Psoas muscle (tissue), 7 donors: ENCODE measurements at regions not wholly inside any gene's neighbourhood (a gene's known extent, or its start where the extent isn't known, plus 50 kb on each side); places are given as distances from the start of the nearest gene placed in this dataset.
"Not testable (repeated sequence)": the region's sequence is repeated elsewhere in the genome, so short reads cannot be mapped to it uniquely, and the experiment has no call there.

ENCODE experiments used
- ATAC-seq, 4 donors: fragments of 200-7000 bp; cut with Tn5 transposase; one replicate each; pipeline ENCODE4 v1.9.1; 2020; ENCODE audit warnings: moderate library complexity in 3 of 4, mild to moderate bottlenecking in 2 of 4
- DNase-seq, 2 donors: peaks; one replicate each; pipeline ENCODE4 v3.0.0-alpha.2; 2020
- H3K27ac ChIP-seq: fragments of 200-600 bp; one replicate; pipeline ENCODE4 v1.8.0; 2022
- H3K27me3 ChIP-seq, 3 donors: fragments of 200-600 bp in 1 of 3; one replicate each; pipeline versions ENCODE4 v1.6.1 to v1.8.0; 2013 to 2022; ENCODE audit warnings: low read length in 2 of 3, mild to moderate bottlenecking in 2 of 3, moderate library complexity in 1 of 3; ENCODE audit not compliant: insufficient read depth in 3 of 3
- H3K36me3 ChIP-seq, 2 donors: fragments of 200-600 bp in 1 of 2; one replicate each; pipeline versions ENCODE4 v1.6.1 to v1.8.0; 2013 to 2022; ENCODE audit warnings: low read depth in 1 of 2, mild to moderate bottlenecking in 1 of 2, moderate library complexity in 1 of 2; ENCODE audit not compliant: insufficient read depth in 1 of 2
- H3K4me1 ChIP-seq: fragments of 200-600 bp; one replicate; pipeline ENCODE4 v1.8.0; 2022
- H3K4me3 ChIP-seq: fragments of 200-600 bp; one replicate; pipeline ENCODE4 v1.8.0; 2022; ENCODE audit warnings: mild to moderate bottlenecking
- H3K9me3 ChIP-seq: fragments of 200-600 bp; one replicate; pipeline ENCODE4 v1.8.0; 2022
- CTCF ChIP-seq: fragments of 200-600 bp; IDR thresholded peaks from one replicate; pipeline ENCODE4 v1.8.0; 2022; ENCODE audit warnings: antibody characterized with exemption
- WGBS, 3 donors: extraction: QIAGEN DNeasy Blood & Tissue Kit; methylation state at CpG; one replicate each; pipeline versions ENCODE4 v1.1.6 to v1.1.7; 2013; 5-methylcytosine and 5-hydroxymethylcytosine counted together
- intact Hi-C, 2 donors: fragments of 100-400 bp; cut with DNase I; formaldehyde crosslinking; loops; one replicate each; pipeline versions ENCODE4 v1.11.0 to v1.14.2; 2022
- donor health status: healthy with polysubstance abuse.
- donor health status: DM: no; HTN: no; CAD: no; lungs with moderate emphysema.
- donor health status: Bipolar disorder and iron deficiency.
- donor health status: healthy.
- donor health status: DM: yes; HTN: yes; CAD: no.
- donor health status: DM: no; HTN: no; CAD: no.
- donor health status: DM: yes; HTN: yes; CAD: no.

- H3K9me3 ChIP-seq: peaks cover 6% of the 10 kb centered on the region
- H3K27ac ChIP-seq: no peak overlapping the region
- DNase-seq: no peak
- peaks cover 0 to 7% (median 2%) of the 10 kb centered on the region in 3 donors for H3K27me3 ChIP-seq
- TF ChIP-seq CTCF: no peak
- H3K4me1 ChIP-seq: no peaks in the 10 kb centered on the region
- no peak overlapping the region for H3K4me3 ChIP-seq
- 36 to 42% (median 37%) methylated on average over 5 of the region's 5 CpGs for WGBS, 3 donors
- ATAC-seq: peak in 1 of 4 donors; percentile 53
- intact Hi-C loops: no loop called here
- no peaks in the 10 kb centered on the region for H3K36me3 ChIP-seq
Observed at GRCh38 chr3:128546646-128547045, 53.6 kb upstream of the GATA2 start.

- H3K4me1 ChIP-seq: no peaks in the 10 kb centered on the region
- ATAC-seq (no peak), DNase-seq (no peak)
- 90 to 94% (median 91%) methylated on average over 8 of the region's 8 CpGs for WGBS, 3 donors
- H3K9me3 ChIP-seq: peaks cover 6% of the 10 kb centered on the region
- H3K27me3 ChIP-seq: peaks cover 0 to 8% (median 2%) of the 10 kb centered on the region in 3 donors
- no peaks in the 10 kb centered on the region for H3K36me3 ChIP-seq
- intact Hi-C loops: no loop called here
- no peak for TF ChIP-seq CTCF
- H3K4me3 ChIP-seq: no peak overlapping the region
- no peak overlapping the region for H3K27ac ChIP-seq
Observed at GRCh38 chr3:128545120-128545752, 52.2 kb upstream of the GATA2 start.

GRCh38 chr3:128544190-128544589 is 51.2 kb upstream of the GATA2 start:
- no peak for ATAC-seq
- TF ChIP-seq CTCF: no peak
- no peak for DNase-seq
- Histone ChIP-seq H3K27me3 (peaks cover 0 to 10% (median 2%) of the 10 kb centered on the region in 3 donors), H3K9me3 (peaks cover 6% of the 10 kb centered on the region), H3K36me3 (no peaks in the 10 kb centered on the region), H3K27ac (no peak overlapping the region), H3K4me3 (no peak overlapping the region), H3K4me1 (no peaks in the 10 kb centered on the region)
- intact Hi-C loops: no loop called here

GRCh38 chr3:128543570-128544174 is 50.7 kb upstream of the GATA2 start:
- H3K4me1 ChIP-seq, H3K9me3 ChIP-seq, H3K36me3 ChIP-seq, H3K4me3 ChIP-seq, ATAC-seq, H3K27me3 ChIP-seq, intact Hi-C loops, DNase-seq, H3K27ac ChIP-seq: not testable (repeated sequence)
- WGBS, 3 donors: 83 to 90% (median 88%) methylated on average over 6 of the region's 6 CpGs
